Upper lobe of right lung (tissue), 1 donor: ENCODE measurements at regions not wholly inside any gene's neighbourhood (a gene's known extent, or its start where the extent isn't known, plus 50 kb on each side); places are given as distances from the start of the nearest gene placed in this dataset.
A peak's percentile ranks its signal among the peaks of the same experiment; 100 is the strongest.

Experiments used
- ATAC-seq: fragments of 200-7000 bp; cut with Tn5 transposase; one replicate; pipeline ENCODE4 v1.9.1; 2020; ENCODE audit warnings: mild to moderate bottlenecking, moderate library complexity
- DNase-seq: peaks from one replicate; pipeline ENCODE4 v3.0.0-alpha.2; 2020
- H3K27ac ChIP-seq: fragments of 200-600 bp; one replicate; pipeline ENCODE4 v1.8.0; 2022
- H3K27me3 ChIP-seq: fragments of 200-600 bp; one replicate; pipeline ENCODE4 v1.8.0; 2022; ENCODE audit warnings: mild to moderate bottlenecking
- H3K36me3 ChIP-seq: fragments of 200-600 bp; one replicate; pipeline ENCODE4 v1.8.0; 2022
- H3K4me1 ChIP-seq: fragments of 200-600 bp; one replicate; pipeline ENCODE4 v1.8.0; 2022
- H3K4me3 ChIP-seq: fragments of 200-600 bp; one replicate; pipeline ENCODE4 v1.8.0; 2022; ENCODE audit warnings: mild to moderate bottlenecking
- H3K9me3 ChIP-seq: fragments of 200-600 bp; one replicate; pipeline ENCODE4 v1.8.0; 2022
- intact Hi-C: fragments of 100-400 bp; cut with DNase I; formaldehyde crosslinking; loops from one replicate; pipeline ENCODE4 v1.11.0; 2022
- TF ChIP-seq, protein P1 (sequence below): fragments of 200-600 bp; IDR thresholded peaks from one replicate; pipeline ENCODE4 v1.8.0; 2022; ENCODE audit warnings: antibody characterized with exemption
- donor health status: DM: no; HTN: yes; CAD: no; lungs with severe emphysema.

- intact Hi-C loops: no loop called here
- H3K27ac ChIP-seq: no peak overlapping the region
- no peaks in the 10 kb centered on the region for H3K9me3 ChIP-seq
- H3K4me3 ChIP-seq: no peak overlapping the region
- H3K4me1 ChIP-seq: no peaks in the 10 kb centered on the region
- DNase-seq (peak; percentile 22), ATAC-seq (no peak)
- TF ChIP-seq, protein P1, sequence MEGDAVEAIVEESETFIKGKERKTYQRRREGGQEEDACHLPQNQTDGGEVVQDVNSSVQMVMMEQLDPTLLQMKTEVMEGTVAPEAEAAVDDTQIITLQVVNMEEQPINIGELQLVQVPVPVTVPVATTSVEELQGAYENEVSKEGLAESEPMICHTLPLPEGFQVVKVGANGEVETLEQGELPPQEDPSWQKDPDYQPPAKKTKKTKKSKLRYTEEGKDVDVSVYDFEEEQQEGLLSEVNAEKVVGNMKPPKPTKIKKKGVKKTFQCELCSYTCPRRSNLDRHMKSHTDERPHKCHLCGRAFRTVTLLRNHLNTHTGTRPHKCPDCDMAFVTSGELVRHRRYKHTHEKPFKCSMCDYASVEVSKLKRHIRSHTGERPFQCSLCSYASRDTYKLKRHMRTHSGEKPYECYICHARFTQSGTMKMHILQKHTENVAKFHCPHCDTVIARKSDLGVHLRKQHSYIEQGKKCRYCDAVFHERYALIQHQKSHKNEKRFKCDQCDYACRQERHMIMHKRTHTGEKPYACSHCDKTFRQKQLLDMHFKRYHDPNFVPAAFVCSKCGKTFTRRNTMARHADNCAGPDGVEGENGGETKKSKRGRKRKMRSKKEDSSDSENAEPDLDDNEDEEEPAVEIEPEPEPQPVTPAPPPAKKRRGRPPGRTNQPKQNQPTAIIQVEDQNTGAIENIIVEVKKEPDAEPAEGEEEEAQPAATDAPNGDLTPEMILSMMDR: no peak
- no peaks in the 10 kb centered on the region for H3K27me3 ChIP-seq
- no peaks in the 10 kb centered on the region for H3K36me3 ChIP-seq
Observed at GRCh38 chr1:29541631-29542030, 305.3 kb downstream of the PTPRU start.

DNA sequence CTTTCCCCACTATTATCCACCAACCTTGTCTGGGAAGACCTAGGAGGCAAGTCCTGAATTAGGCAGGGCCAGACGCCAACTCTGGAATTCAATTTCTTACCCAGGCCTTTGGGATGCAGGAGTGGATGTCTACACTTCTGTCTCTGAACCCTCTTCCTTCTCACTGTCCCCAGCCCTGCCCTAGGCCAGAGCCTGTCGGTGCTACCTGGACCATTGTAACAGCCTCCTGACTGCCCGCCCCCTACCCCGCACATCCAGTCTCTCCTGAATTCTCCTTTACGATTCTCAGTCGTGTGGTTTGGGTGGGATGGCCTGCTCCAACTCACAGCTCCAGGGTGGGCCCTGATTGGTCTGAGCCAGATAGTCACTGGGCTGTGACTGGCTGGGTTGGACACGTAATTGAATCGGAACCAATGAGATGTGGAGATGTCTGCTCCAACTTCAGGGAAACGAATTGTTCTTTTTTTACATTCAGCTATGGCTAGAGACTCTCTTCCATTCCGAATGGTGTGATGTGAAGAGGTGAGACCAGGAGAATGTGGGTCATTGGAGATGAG lies 304.6 kb downstream of the PTPRU start:
- TF ChIP-seq, protein P1: no peak
- Histone ChIP-seq H3K9me3 (no peaks in the 10 kb centered on the region), H3K36me3 (no peaks in the 10 kb centered on the region), H3K4me3 (no peak overlapping the region), H3K27ac (no peak overlapping the region), H3K4me1 (no peaks in the 10 kb centered on the region), H3K27me3 (no peaks in the 10 kb centered on the region)
- DNase-seq (peak; percentile 36), ATAC-seq (no peak)
- intact Hi-C loops: no loop called here

DNA sequence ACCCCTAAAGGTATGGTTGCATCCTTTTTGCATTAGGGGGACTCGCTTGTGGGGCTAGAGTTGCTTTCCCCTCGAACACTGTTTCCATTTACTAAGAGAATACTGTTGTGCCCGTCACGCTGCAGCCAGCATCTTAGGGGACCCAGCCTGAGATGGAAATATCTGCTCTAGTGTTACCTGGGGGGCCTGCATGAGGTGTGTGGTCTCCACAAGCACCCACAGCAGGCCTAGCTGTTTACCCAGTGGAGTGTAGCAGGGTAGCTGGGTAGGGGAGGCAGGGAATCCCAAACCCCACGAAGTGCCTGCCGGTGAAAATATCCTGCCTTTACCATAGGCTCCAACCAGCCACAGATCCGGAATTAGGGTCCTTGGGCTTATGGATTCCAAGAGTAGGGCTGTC lies 303.6 kb downstream of the PTPRU start:
- Histone ChIP-seq H3K27me3 (no peaks in the 10 kb centered on the region), H3K36me3 (no peaks in the 10 kb centered on the region), H3K4me3 (no peak overlapping the region), H3K4me1 (no peaks in the 10 kb centered on the region), H3K27ac (no peak overlapping the region), H3K9me3 (no peaks in the 10 kb centered on the region)
- DNase-seq (peak; percentile 8), ATAC-seq (no peak)
- intact Hi-C loops: no loop called here
- TF ChIP-seq, protein P1: no peak

DNA sequence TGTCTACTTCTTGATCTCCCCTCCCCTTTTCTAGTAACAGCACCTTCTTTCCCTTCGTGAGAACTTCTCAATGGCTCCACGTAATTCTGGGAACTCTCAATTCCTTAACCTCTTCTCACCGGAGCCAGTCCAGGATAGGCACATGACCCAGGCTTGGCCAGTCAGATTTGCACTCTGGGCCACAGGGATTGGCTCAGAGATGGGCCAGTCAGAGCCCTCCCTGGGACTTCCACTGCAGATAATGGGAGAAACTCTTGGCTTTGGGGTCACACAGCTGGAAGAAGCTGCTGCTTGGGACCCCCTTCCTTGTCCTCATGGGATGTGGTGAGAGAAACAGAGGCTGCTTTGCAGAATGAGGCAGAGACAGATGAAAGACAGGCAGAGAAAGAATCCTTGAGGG lies 302.3 kb downstream of the PTPRU start:
- Histone ChIP-seq H3K4me1 (no peaks in the 10 kb centered on the region), H3K27me3 (no peaks in the 10 kb centered on the region), H3K36me3 (no peaks in the 10 kb centered on the region), H3K27ac (no peak overlapping the region), H3K4me3 (no peak overlapping the region), H3K9me3 (no peaks in the 10 kb centered on the region)
- TF ChIP-seq, protein P1: no peak
- intact Hi-C loops: no loop called here
- no peak for ATAC-seq
- peak; percentile 13 for DNase-seq

- Histone ChIP-seq H3K27me3 (peaks cover 5% of the 10 kb centered on the region), H3K36me3 (no peaks in the 10 kb centered on the region), H3K4me1 (no peaks in the 10 kb centered on the region), H3K27ac (no peak overlapping the region), H3K4me3 (no peak overlapping the region), H3K9me3 (peaks cover 12% of the 10 kb centered on the region)
- DNase-seq (no peak), ATAC-seq (no peak)
- TF ChIP-seq, protein P1: no peak
- intact Hi-C loops: no loop called here
Observed at GRCh38 chr1:29532751-29533150, 296.4 kb downstream of the PTPRU start.

DNA sequence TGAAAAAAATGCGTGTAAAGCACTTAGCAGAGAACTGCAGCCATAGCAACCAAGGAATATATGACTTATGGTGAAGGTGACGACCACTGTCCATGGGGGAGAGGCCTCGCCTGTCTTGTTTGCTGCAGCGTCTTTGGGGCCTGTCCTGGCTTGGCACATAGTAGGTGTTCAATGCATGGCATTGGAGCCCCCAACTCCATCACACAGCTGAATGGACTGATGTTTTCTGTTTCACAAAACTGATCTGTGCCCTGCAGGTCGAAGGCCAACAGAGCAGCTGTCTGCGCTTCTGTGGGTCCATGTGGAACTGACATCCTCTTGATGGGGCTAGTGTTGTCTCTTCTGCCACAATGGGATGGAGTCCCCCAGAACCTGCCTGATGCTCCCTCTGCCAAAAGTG lies 296.0 kb downstream of the PTPRU start:
- Histone ChIP-seq H3K36me3 (no peaks in the 10 kb centered on the region), H3K27me3 (peaks cover 10% of the 10 kb centered on the region), H3K4me3 (no peak overlapping the region), H3K4me1 (no peaks in the 10 kb centered on the region), H3K9me3 (peaks cover 12% of the 10 kb centered on the region), H3K27ac (no peak overlapping the region)
- no peak for ATAC-seq
- intact Hi-C loops: no loop called here
- no peak for DNase-seq
- TF ChIP-seq, protein P1: no peak
